ENCODE measurements at regions not wholly inside any gene's neighbourhood (a gene's known extent, or its start where the extent isn't known, plus 50 kb on each side); places are given as distances from the start of the nearest gene placed in this dataset.
A peak's percentile ranks its signal among the peaks of the same experiment; 100 is the strongest.

DNA sequence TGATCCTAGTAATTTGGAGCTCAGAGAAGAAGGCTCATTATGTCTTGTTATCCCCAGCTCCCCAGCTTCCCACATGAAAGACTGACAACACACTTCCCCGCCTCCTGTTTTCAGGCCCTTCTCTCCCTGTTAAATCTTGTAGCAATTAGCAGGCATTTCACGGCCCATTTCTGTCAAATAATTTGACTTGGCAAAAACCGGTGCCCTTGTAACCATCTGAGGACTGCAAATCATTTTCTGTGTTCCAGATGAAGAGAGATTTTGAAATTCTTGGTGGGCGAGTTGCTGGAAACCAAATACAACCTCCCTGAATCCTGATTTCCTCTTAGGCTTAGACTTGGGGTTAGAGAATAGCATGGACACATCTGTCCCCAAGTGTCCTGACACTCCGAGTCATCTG lies 109.7 kb downstream of the MSX2 start:
- Mint-ChIP-seq H3K4me3 (no peak overlapping the region), H3K27me3 (peaks cover 8% of the 10 kb centered on the region), H3K36me3 (no peaks in the 10 kb centered on the region), H3K27ac (no peak overlapping the region), H3K9me3 (peaks cover 2% of the 10 kb centered on the region), H3K4me1 (no peaks in the 10 kb centered on the region)
- ATAC-seq, result no peak

- H3K27me3 Mint-ChIP-seq, result no peaks in the 10 kb centered on the region
Observed at GRCh38 chr5:174832811-174833210, 108.4 kb downstream of the MSX2 start.

GRCh38 chr5:174832025-174832424 lies 107.6 kb downstream of the MSX2 start:
- Mint-ChIP-seq H3K4me1 (no peaks in the 10 kb centered on the region), H3K9me3 (peaks cover 2% of the 10 kb centered on the region), H3K27me3 (no peaks in the 10 kb centered on the region), H3K4me3 (no peak overlapping the region), H3K27ac (no peak overlapping the region), H3K36me3 (no peaks in the 10 kb centered on the region)
- no peak for ATAC-seq

More at GRCh38 chr5:174832811-174833210, 108.4 kb downstream of the MSX2 start:
- H3K27ac Mint-ChIP-seq, result no peak overlapping the region
- no peaks in the 10 kb centered on the region for H3K36me3 Mint-ChIP-seq
- H3K4me1 Mint-ChIP-seq, result no peaks in the 10 kb centered on the region
- peak; percentile 45 for ATAC-seq
- peaks cover 2% of the 10 kb centered on the region for H3K9me3 Mint-ChIP-seq
- no peak overlapping the region for H3K4me3 Mint-ChIP-seq

DNA sequence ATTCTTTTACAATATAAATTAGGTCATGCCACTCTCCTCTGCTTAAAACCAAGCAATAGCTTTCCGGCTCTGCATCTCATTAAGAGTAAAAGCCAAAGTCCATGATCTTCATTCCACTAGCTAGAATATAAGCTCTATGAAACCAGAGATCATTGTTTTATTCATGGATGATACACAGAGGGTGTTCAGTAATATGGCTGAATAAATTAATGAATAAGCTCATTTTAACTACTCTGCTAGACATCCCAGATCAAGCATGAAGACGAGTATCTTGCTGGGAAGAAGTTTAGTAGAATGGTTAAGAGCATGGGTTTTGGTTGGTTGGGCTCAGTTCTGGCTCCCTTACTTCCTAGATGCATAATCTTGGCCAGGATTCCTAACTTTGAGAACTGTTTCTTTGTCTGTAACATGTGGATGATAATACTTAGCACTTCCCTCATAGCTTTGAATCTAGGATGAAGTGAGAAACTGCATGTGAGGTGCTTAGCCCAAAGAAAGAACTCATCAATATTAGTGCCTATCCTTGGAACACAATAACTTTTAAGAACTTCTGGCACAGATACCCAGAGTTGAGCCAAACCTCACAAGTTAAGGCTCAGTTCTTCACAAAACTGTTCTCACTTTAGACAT lies 106.8 kb downstream of the MSX2 start:
- Mint-ChIP-seq H3K27ac (no peak overlapping the region), H3K36me3 (no peaks in the 10 kb centered on the region), H3K9me3 (peaks cover 2% of the 10 kb centered on the region), H3K27me3 (no peaks in the 10 kb centered on the region), H3K4me1 (no peaks in the 10 kb centered on the region), H3K4me3 (no peak overlapping the region)
- no peak for ATAC-seq

GRCh38 chr5:174829511-174829864 lies 105.1 kb downstream of the MSX2 start:
- no peaks in the 10 kb centered on the region for H3K36me3 Mint-ChIP-seq

GRCh38 chr5:174828804-174829510 lies 104.6 kb downstream of the MSX2 start:
- Mint-ChIP-seq H3K27ac (no peak overlapping the region), H3K9me3 (peaks cover 2% of the 10 kb centered on the region), H3K4me3 (no peak overlapping the region), H3K4me1 (no peaks in the 10 kb centered on the region), H3K36me3 (no peaks in the 10 kb centered on the region), H3K27me3 (no peaks in the 10 kb centered on the region)
- ATAC-seq, result no peak

More at GRCh38 chr5:174829511-174829864, 105.1 kb downstream of the MSX2 start:
- H3K4me1 Mint-ChIP-seq, result no peaks in the 10 kb centered on the region
- peaks cover 2% of the 10 kb centered on the region for H3K9me3 Mint-ChIP-seq
- no peak overlapping the region for H3K27ac Mint-ChIP-seq
- ATAC-seq, result no peak
- H3K4me3 Mint-ChIP-seq, result no peak overlapping the region
- H3K27me3 Mint-ChIP-seq, result no peaks in the 10 kb centered on the region

- Mint-ChIP-seq H3K4me3 (no peak overlapping the region), H3K36me3 (no peaks in the 10 kb centered on the region), H3K27ac (no peak overlapping the region), H3K9me3 (peaks cover 1% of the 10 kb centered on the region), H3K27me3 (no peaks in the 10 kb centered on the region), H3K4me1 (no peaks in the 10 kb centered on the region)
- no peak for ATAC-seq
Observed at GRCh38 chr5:174827558-174827957, 103.2 kb downstream of the MSX2 start.

- H3K4me3 Mint-ChIP-seq, result no peak overlapping the region
- H3K27me3 Mint-ChIP-seq, result no peaks in the 10 kb centered on the region
- no peaks in the 10 kb centered on the region for H3K4me1 Mint-ChIP-seq
- H3K36me3 Mint-ChIP-seq, result no peaks in the 10 kb centered on the region
- no peaks in the 10 kb centered on the region for H3K9me3 Mint-ChIP-seq
- no peak for ATAC-seq
- H3K27ac Mint-ChIP-seq, result no peak overlapping the region
Observed at GRCh38 chr5:174825587-174825986, 101.2 kb downstream of the MSX2 start.

DNA sequence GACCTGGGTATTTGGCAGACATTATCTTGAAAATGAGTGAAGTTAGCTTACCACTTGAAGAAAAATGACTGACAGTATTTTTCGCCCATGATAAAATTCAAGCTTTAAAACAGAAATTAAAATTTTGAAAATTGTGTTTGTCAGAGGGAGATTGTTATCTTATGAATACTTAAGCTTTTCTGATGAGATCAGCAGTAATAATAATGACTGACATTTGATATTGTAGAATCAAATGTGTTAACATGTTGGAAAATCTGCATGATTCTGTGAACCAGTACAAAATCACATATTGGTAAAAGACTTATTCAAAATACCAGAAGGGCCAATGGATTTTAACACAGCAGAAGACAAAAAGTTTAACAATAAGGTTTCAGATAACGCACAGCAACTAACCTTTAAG lies 94.0 kb downstream of the MSX2 start:
- Mint-ChIP-seq H3K27me3 (no peaks in the 10 kb centered on the region), H3K4me3 (no peak overlapping the region), H3K4me1 (no peaks in the 10 kb centered on the region), H3K36me3 (peaks cover 7% of the 10 kb centered on the region), H3K27ac (no peak overlapping the region), H3K9me3 (peaks cover 8% of the 10 kb centered on the region)
- ATAC-seq, result no peak

DNA sequence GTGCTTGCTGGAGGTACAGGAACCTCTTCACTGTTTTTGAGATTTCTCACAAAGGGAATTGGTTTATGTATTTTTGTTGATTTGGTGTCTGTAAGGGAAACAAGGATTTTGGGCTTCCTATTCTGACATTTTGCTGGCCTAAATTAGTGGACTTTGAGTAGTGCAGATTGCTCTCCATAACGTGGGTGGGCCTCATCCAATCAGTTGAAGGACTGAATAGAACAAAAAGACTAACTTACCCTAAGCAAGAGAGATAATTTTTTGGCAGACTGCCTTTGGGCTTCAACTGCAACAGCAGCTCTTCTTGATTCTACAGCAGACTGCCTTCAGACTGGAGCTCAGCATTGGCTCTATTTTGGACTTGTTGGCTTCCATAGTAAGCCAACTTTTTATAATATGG lies 93.2 kb downstream of the MSX2 start:
- no peaks in the 10 kb centered on the region for H3K4me1 Mint-ChIP-seq
- H3K4me3 Mint-ChIP-seq, result no peak overlapping the region
- no peaks in the 10 kb centered on the region for H3K27me3 Mint-ChIP-seq
- peaks cover 8% of the 10 kb centered on the region for H3K9me3 Mint-ChIP-seq
- peaks cover 7% of the 10 kb centered on the region for H3K36me3 Mint-ChIP-seq
- no peak overlapping the region for H3K27ac Mint-ChIP-seq
- no peak for ATAC-seq

- H3K27ac Mint-ChIP-seq, result no peak overlapping the region
- H3K4me1 Mint-ChIP-seq, result no peaks in the 10 kb centered on the region
- peaks cover 7% of the 10 kb centered on the region for H3K36me3 Mint-ChIP-seq
- no peaks in the 10 kb centered on the region for H3K27me3 Mint-ChIP-seq
- H3K4me3 Mint-ChIP-seq, result no peak overlapping the region
- ATAC-seq, result no peak
- H3K9me3 Mint-ChIP-seq, result peaks cover 8% of the 10 kb centered on the region
Observed at GRCh38 chr5:174816858-174817257, 92.5 kb downstream of the MSX2 start.

GRCh38 chr5:174811438-174811837 lies 87.1 kb downstream of the MSX2 start:
- Mint-ChIP-seq H3K9me3 (peaks cover 8% of the 10 kb centered on the region), H3K4me3 (no peak overlapping the region), H3K27ac (no peak overlapping the region), H3K27me3 (no peaks in the 10 kb centered on the region), H3K4me1 (no peaks in the 10 kb centered on the region), H3K36me3 (peaks cover 7% of the 10 kb centered on the region)
- ATAC-seq, result no peak

GRCh38 chr5:174810796-174811195 lies 86.4 kb downstream of the MSX2 start:
- Mint-ChIP-seq H3K9me3 (peaks cover 2% of the 10 kb centered on the region), H3K36me3 (peaks cover 2% of the 10 kb centered on the region), H3K4me3 (no peak overlapping the region), H3K4me1 (no peaks in the 10 kb centered on the region), H3K27ac (no peak overlapping the region), H3K27me3 (no peaks in the 10 kb centered on the region)
- no peak for ATAC-seq

DNA sequence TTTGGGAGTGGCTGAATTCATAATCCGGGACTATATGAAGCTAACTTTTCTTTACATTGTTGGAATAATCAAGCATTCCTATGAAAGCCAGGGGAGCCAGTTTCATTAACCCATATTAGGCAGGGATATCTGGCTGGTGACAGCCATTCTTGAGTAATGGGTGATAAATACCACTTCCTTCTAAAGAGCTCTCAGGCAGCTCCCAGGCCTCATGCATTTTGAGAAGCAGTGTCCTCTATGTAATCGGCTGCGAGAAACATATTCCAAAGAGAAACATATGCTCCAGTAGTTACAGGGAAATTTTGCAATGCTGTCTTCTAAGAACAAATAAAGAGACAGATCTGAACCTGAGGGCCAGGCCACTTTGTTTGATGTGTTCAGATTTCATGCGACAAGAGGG lies 83.1 kb downstream of the MSX2 start:
- Mint-ChIP-seq H3K9me3 (no peaks in the 10 kb centered on the region), H3K4me3 (no peak overlapping the region), H3K4me1 (no peaks in the 10 kb centered on the region), H3K27ac (no peak overlapping the region), H3K36me3 (no peaks in the 10 kb centered on the region), H3K27me3 (no peaks in the 10 kb centered on the region)
- ATAC-seq, result no peak

GRCh38 chr5:174806729-174807128 lies 82.3 kb downstream of the MSX2 start:
- no peaks in the 10 kb centered on the region for H3K36me3 Mint-ChIP-seq
- no peaks in the 10 kb centered on the region for H3K4me1 Mint-ChIP-seq
- no peaks in the 10 kb centered on the region for H3K27me3 Mint-ChIP-seq
- no peaks in the 10 kb centered on the region for H3K9me3 Mint-ChIP-seq
- H3K27ac Mint-ChIP-seq, result no peak overlapping the region
- no peak for ATAC-seq
- no peak overlapping the region for H3K4me3 Mint-ChIP-seq

- H3K36me3 Mint-ChIP-seq, result no peaks in the 10 kb centered on the region
- ATAC-seq, result no peak
- H3K4me3 Mint-ChIP-seq, result no peak overlapping the region
- H3K27ac Mint-ChIP-seq, result no peak overlapping the region
- peaks cover 4% of the 10 kb centered on the region for H3K9me3 Mint-ChIP-seq
- H3K4me1 Mint-ChIP-seq, result no peaks in the 10 kb centered on the region
- H3K27me3 Mint-ChIP-seq, result peaks cover 7% of the 10 kb centered on the region
Observed at GRCh38 chr5:174801798-174802197, 77.4 kb downstream of the MSX2 start.
